ENCODE measurements at regions not wholly inside any gene's neighbourhood (a gene's known extent, or its start where the extent isn't known, plus 50 kb on each side); places are given as distances from the start of the nearest gene placed in this dataset.

- DNase-seq, result no peak
Observed at GRCh38 chr6:97819710-97820109, 536.7 kb upstream of the MMS22L start.

GRCh38 chr6:97820400-97820799 lies 537.4 kb upstream of the MMS22L start:
- no peak for DNase-seq

- no peak for DNase-seq
Observed at GRCh38 chr6:97822632-97823031, 539.6 kb upstream of the MMS22L start.

- no peak for DNase-seq
Observed at GRCh38 chr6:97841763-97842162, 558.7 kb upstream of the MMS22L start.

GRCh38 chr6:97842521-97842920 lies 559.5 kb upstream of the MMS22L start:
- no peak for DNase-seq

- no peak for DNase-seq
Observed at GRCh38 chr6:97849390-97849789, 566.4 kb upstream of the MMS22L start.

- DNase-seq, result no peak
Observed at GRCh38 chr6:97850458-97851212, 567.6 kb upstream of the MMS22L start.

- DNase-seq, result no peak
Observed at GRCh38 chr6:97863697-97864096, 580.7 kb upstream of the MMS22L start.

- no peak for DNase-seq
Observed at GRCh38 chr6:97864366-97864765, 581.4 kb upstream of the MMS22L start.

- no peak for DNase-seq
Observed at GRCh38 chr6:97864826-97865225, 581.8 kb upstream of the MMS22L start.

GRCh38 chr6:97865612-97866011 lies 582.6 kb upstream of the MMS22L start:
- no peak for DNase-seq

- DNase-seq, result no peak
Observed at GRCh38 chr6:97866616-97867015, 583.6 kb upstream of the MMS22L start.

- DNase-seq, result no peak
Observed at GRCh38 chr6:97867177-97867576, 584.2 kb upstream of the MMS22L start.

- DNase-seq, result no peak
Observed at GRCh38 chr6:97870273-97870672, 587.3 kb upstream of the MMS22L start.

GRCh38 chr6:97876711-97877110 lies 593.7 kb upstream of the MMS22L start:
- no peak for DNase-seq

- no peak for DNase-seq
Observed at GRCh38 chr6:97882755-97883154, 599.7 kb upstream of the MMS22L start.

- no peak for DNase-seq
Observed at GRCh38 chr6:97885325-97885724, 602.3 kb upstream of the MMS22L start.

GRCh38 chr6:97885828-97886227 lies 602.8 kb upstream of the MMS22L start:
- DNase-seq, result no peak

GRCh38 chr6:97901531-97901930 lies 618.5 kb upstream of the MMS22L start:
- DNase-seq, result no peak

GRCh38 chr6:97909380-97909779 lies 626.4 kb upstream of the MMS22L start:
- DNase-seq, result no peak

GRCh38 chr6:97913721-97914120 lies 630.7 kb upstream of the MMS22L start:
- DNase-seq, result no peak

- no peak for DNase-seq
Observed at GRCh38 chr6:97914912-97915311, 631.9 kb upstream of the MMS22L start.

- DNase-seq, result no peak
Observed at GRCh38 chr6:97915537-97915936, 632.5 kb upstream of the MMS22L start.

GRCh38 chr6:97917369-97917768 lies 634.4 kb upstream of the MMS22L start:
- DNase-seq, result no peak

- no peak for DNase-seq
Observed at GRCh38 chr6:97919046-97919445, 636.0 kb upstream of the MMS22L start.
